Ectodermal cell (in vitro differentiated cells): ENCODE measurements at regions not wholly inside any gene's neighbourhood (a gene's known extent, or its start where the extent isn't known, plus 50 kb on each side); places are given as distances from the start of the nearest gene placed in this dataset.
"Not testable (repeated sequence)": the region's sequence is repeated elsewhere in the genome, so short reads cannot be mapped to it uniquely, and the experiment has no call there.

Experiments used
- H3K27ac ChIP-seq: 2 replicates; pipeline ENCODE4 v1.7.0; 2013; ENCODE audit warnings: mild to moderate bottlenecking, low read depth, low read length; ENCODE audit not compliant: insufficient read depth, poor library complexity, severe bottlenecking
- H3K27me3 ChIP-seq: 2 replicates; pipeline ENCODE4 v1.7.0; 2013; ENCODE audit warnings: mild to moderate bottlenecking, low read length; ENCODE audit not compliant: insufficient read depth, control insufficient read depth, poor library complexity, severe bottlenecking
- H3K36me3 ChIP-seq: one replicate; pipeline ENCODE4 v1.7.0; 2013; ENCODE audit warnings: low read length; ENCODE audit not compliant: control insufficient read depth, insufficient read depth
- H3K4me1 ChIP-seq: one replicate; pipeline ENCODE4 v1.7.0; 2013; ENCODE audit warnings: low read length; ENCODE audit not compliant: control insufficient read depth, insufficient read depth
- H3K4me3 ChIP-seq: 2 replicates; pipeline ENCODE4 v1.7.0; 2013; ENCODE audit warnings: low read depth, low read length, control low read depth; ENCODE audit not compliant: insufficient read depth
- H3K9me3 ChIP-seq: 2 replicates; pipeline ENCODE4 v1.7.0; 2013; ENCODE audit warnings: mild to moderate bottlenecking, low read length, moderate library complexity; ENCODE audit not compliant: control insufficient read depth
- WGBS, 2 experiments: methylation state at CpG; one replicate each; pipeline ENCODE4 v1.1.7; 2013; ENCODE audit warnings: missing lambda C conversion rate in 2 of 2; 5-methylcytosine and 5-hydroxymethylcytosine counted together

DNA sequence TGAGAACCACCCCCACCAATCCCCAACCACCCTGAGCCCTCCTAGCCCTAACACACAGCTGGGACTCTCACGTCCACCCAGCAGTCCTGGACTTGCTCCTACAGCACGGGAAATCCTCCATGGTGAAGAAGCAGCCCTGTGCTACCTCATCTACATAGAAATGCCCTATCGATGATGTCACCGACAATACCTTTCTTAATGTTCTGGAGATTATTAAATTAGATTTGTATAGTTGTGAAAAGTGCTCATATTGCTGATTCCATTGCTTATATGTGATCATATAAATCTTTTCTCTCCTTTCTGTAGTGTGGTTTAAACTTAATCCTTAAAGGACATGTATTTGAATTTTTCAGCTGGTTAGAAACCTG, 97.1 kb downstream of the PPIAL4G start:
- H3K27me3 ChIP-seq, H3K9me3 ChIP-seq, H3K36me3 ChIP-seq, H3K27ac ChIP-seq, H3K4me3 ChIP-seq, H3K4me1 ChIP-seq: not testable (repeated sequence)
- WGBS, 2 experiments, result 93 to 96% methylated on average over 2 to 4 of the region's 4 CpGs

GRCh38 chr1:148385371-148386030, 97.6 kb downstream of the PPIAL4G start:
- WGBS, 2 experiments, result 76 to 78% methylated on average over 4 of the region's 4 CpGs
- Histone ChIP-seq H3K4me1 (no peaks in the 10 kb centered on the region), H3K4me3 (no peak overlapping the region)

GRCh38 chr1:148383966-148384365, 99.1 kb downstream of the PPIAL4G start:
- Histone ChIP-seq H3K36me3 (no peaks in the 10 kb centered on the region), H3K27me3 (no peaks in the 10 kb centered on the region), H3K4me1 (no peaks in the 10 kb centered on the region), H3K4me3 (no peak overlapping the region), H3K9me3 (no peaks in the 10 kb centered on the region), H3K27ac (no peak overlapping the region)
- WGBS, 2 experiments, result 83% methylated on average over 5 of the region's 5 CpGs

More at GRCh38 chr1:148385371-148386030, 97.6 kb downstream of the PPIAL4G start:
- no peak overlapping the region for H3K27ac ChIP-seq
- H3K27me3 ChIP-seq, result no peaks in the 10 kb centered on the region
- no peaks in the 10 kb centered on the region for H3K36me3 ChIP-seq
- H3K9me3 ChIP-seq, result no peaks in the 10 kb centered on the region

- WGBS, 2 experiments, result 69 to 80% methylated on average over 15 to 16 of the region's 16 CpGs
- Histone ChIP-seq H3K36me3 (no peaks in the 10 kb centered on the region), H3K27ac (no peak overlapping the region), H3K4me1 (no peaks in the 10 kb centered on the region), H3K4me3 (no peak overlapping the region), H3K9me3 (no peaks in the 10 kb centered on the region), H3K27me3 (no peaks in the 10 kb centered on the region)
Measured at GRCh38 chr1:148379697-148380096, 103.4 kb downstream of the PPIAL4G start.

GRCh38 chr1:148379170-148379500, 104.0 kb downstream of the PPIAL4G start:
- Histone ChIP-seq H3K9me3 (no peaks in the 10 kb centered on the region), H3K36me3 (no peaks in the 10 kb centered on the region), H3K4me3 (no peak overlapping the region), H3K27me3 (no peaks in the 10 kb centered on the region), H3K27ac (no peak overlapping the region), H3K4me1 (no peaks in the 10 kb centered on the region)
- WGBS, 2 experiments, result 78 to 84% methylated on average over 22 of the region's 22 CpGs

GRCh38 chr1:148377992-148378391, 105.1 kb downstream of the PPIAL4G start:
- not testable (repeated sequence) for H3K4me1 ChIP-seq, H3K27ac ChIP-seq, H3K36me3 ChIP-seq, H3K9me3 ChIP-seq, H3K27me3 ChIP-seq, H3K4me3 ChIP-seq
- WGBS, 2 experiments, result 94 to 96% methylated on average over 3 of the region's 4 CpGs

- not testable (repeated sequence) for H3K27me3 ChIP-seq, H3K4me1 ChIP-seq
- WGBS, 2 experiments, result 89 to 91% methylated on average over 2 of the region's 2 CpGs
Measured at GRCh38 chr1:148377045-148377444, 106.1 kb downstream of the PPIAL4G start.

DNA sequence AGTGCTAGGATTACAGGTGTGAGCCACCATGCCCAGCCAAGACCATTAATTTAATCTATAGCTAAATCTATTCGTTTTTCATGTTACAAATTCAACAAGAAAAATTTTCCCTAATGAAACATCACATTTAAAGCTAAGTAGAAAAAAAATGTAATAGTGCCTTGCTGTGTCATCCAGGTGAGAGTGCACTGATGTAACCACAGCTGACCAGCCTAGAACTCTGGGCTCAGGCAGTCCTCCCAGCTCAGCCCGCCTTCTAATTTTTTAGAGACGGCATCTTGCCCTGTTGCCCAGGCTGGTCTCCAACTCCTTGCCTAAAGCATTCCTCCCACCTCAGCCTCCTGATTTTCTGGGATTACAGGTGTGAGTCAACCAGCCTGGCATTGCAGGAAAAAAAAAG, 109.0 kb downstream of the PPIAL4G start:
- Histone ChIP-seq H3K9me3 (no peaks in the 10 kb centered on the region), H3K4me3 (no peak overlapping the region), H3K27ac (no peak overlapping the region), H3K36me3 (no peaks in the 10 kb centered on the region), H3K27me3 (no peaks in the 10 kb centered on the region), H3K4me1 (no peaks in the 10 kb centered on the region)
- 88 to 89% methylated on average over 3 of the region's 3 CpGs for WGBS, 2 experiments

More at GRCh38 chr1:148377045-148377444, 106.1 kb downstream of the PPIAL4G start:
- H3K36me3 ChIP-seq, H3K4me3 ChIP-seq, H3K27ac ChIP-seq, H3K9me3 ChIP-seq: not testable (repeated sequence)

DNA sequence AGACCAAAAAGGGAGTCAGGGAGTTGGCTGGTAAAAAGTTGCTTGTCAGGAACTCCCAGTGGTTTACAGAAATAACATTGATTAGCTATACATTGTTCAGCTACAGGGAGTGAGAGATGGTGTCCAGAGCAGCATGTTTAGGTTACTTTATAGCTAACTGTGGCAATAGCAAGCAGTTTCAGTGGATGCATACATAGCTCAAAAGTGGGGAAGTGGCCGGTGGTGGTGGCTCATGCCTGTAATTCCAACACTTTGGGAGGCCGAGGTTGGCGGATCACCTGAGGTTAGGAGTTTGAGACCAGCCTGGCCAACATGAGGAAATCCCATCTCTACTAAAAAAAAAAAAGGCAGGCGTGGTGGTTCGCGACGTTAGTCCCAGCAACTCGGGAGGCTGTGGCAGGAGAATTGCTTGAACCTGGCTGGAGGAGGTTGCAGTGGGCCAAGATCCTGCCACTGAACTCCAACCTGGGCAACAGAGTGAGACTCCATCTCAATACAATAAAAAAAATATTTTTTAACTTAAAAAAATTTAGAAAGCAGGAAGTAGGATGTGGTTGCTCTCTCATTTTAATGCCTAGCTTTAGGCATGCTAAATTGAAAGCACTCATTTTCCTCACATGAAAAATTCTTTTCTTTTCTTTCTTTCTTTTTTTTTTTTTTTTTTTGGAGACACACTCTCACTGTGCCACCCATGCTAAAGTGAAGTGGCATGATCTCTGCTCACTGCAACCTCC, 109.7 kb downstream of the PPIAL4G start:
- H3K27me3 ChIP-seq, result no peaks in the 10 kb centered on the region
- H3K9me3 ChIP-seq, result no peaks in the 10 kb centered on the region
- no peak overlapping the region for H3K27ac ChIP-seq
- no peaks in the 10 kb centered on the region for H3K4me1 ChIP-seq
- H3K4me3 ChIP-seq, result no peak overlapping the region
- WGBS, 2 experiments, result 88 to 98% methylated on average over 8 of the region's 8 CpGs
- H3K36me3 ChIP-seq, result no peaks in the 10 kb centered on the region

GRCh38 chr1:148372731-148373130, 110.4 kb downstream of the PPIAL4G start:
- no peaks in the 10 kb centered on the region for H3K27me3 ChIP-seq
- H3K27ac ChIP-seq, result no peak overlapping the region
- WGBS, 2 experiments, result 90 to 94% methylated on average over 3 of the region's 3 CpGs
- H3K4me1 ChIP-seq, result no peaks in the 10 kb centered on the region
- no peak overlapping the region for H3K4me3 ChIP-seq
- H3K9me3 ChIP-seq, result no peaks in the 10 kb centered on the region
- H3K36me3 ChIP-seq, result no peaks in the 10 kb centered on the region
